Right atrium auricular region (tissue), 2 donors: ENCODE measurements at regions not wholly inside any gene's neighbourhood (a gene's known extent, or its start where the extent isn't known, plus 50 kb on each side); places are given as distances from the start of the nearest gene placed in this dataset.

Source experiments
- DNase-seq: peaks from one replicate; pipeline ENCODE4 v3.0.0-alpha.2; 2019; ENCODE audit warnings: low spot score
- H3K27ac ChIP-seq, 2 donors: fragments of 200-600 bp; sonication (generic); 1 replicate in 1 of 2; 2 replicates in 1 of 2; pipeline ENCODE4 v1.5.1; 2016 to 2019
- H3K27me3 ChIP-seq, 2 donors: fragments of 200-600 bp; sonication (generic); one replicate each; pipeline versions ENCODE4 v1.5.1 to v1.6.0; 2017 to 2019
- H3K36me3 ChIP-seq: fragments of 200-600 bp; sonication (generic); one replicate; pipeline ENCODE4 v1.5.1; 2016
- H3K4me1 ChIP-seq, 2 donors: fragments of 200-600 bp; sonication (generic); one replicate each; pipeline versions ENCODE4 v1.5.1 to v1.6.0; 2017 to 2019
- H3K4me3 ChIP-seq, 2 donors: fragments of 200-600 bp; sonication (generic); 1 replicate in 1 of 2; 2 replicates in 1 of 2; pipeline ENCODE4 v1.5.1; 2017 to 2019; ENCODE audit warnings: mild to moderate bottlenecking in 1 of 2, moderate library complexity in 1 of 2
- H3K9me3 ChIP-seq, 2 donors: fragments of 200-600 bp; sonication (generic); one replicate each; pipeline ENCODE4 v1.5.1; 2019
- CTCF ChIP-seq, 2 donors: fragments of 200-600 bp; sonication (generic); IDR thresholded peaks; one replicate each; pipeline ENCODE4 v1.5.1; 2019; ENCODE audit warnings: antibody characterized with exemption in 2 of 2

GRCh38 chr5:125492977-125493376 is 746.5 kb upstream of the ZNF608 start:
- H3K9me3 ChIP-seq: peaks cover 0 to 8% of the 10 kb centered on the region in 2 donors
- no peaks in the 10 kb centered on the region for H3K27me3 ChIP-seq
- no peak overlapping the region for H3K4me3 ChIP-seq
- no peak overlapping the region for H3K27ac ChIP-seq
- no peak for TF ChIP-seq CTCF (IDR thresholded peaks at IDR 0.05)
- DNase-seq: no peak
- H3K4me1 ChIP-seq: no peaks in the 10 kb centered on the region
- no peaks in the 10 kb centered on the region for H3K36me3 ChIP-seq

GRCh38 chr5:125496393-125496792 is 750.0 kb upstream of the ZNF608 start:
- no peak for DNase-seq
- Histone ChIP-seq H3K4me3 (no peak overlapping the region), H3K27me3 (no peaks in the 10 kb centered on the region), H3K27ac (no peak overlapping the region), H3K4me1 (no peaks in the 10 kb centered on the region), H3K9me3 (peaks cover 0 to 8% of the 10 kb centered on the region in 2 donors), H3K36me3 (no peaks in the 10 kb centered on the region)
- TF ChIP-seq CTCF (IDR thresholded peaks at IDR 0.05): no peak

GRCh38 chr5:125497651-125498050 is 751.2 kb upstream of the ZNF608 start:
- no peaks in the 10 kb centered on the region for H3K4me1 ChIP-seq
- no peak for DNase-seq
- H3K27me3 ChIP-seq: no peaks in the 10 kb centered on the region
- H3K27ac ChIP-seq: no peak overlapping the region
- TF ChIP-seq CTCF (IDR thresholded peaks at IDR 0.05): no peak
- H3K36me3 ChIP-seq: no peaks in the 10 kb centered on the region
- H3K9me3 ChIP-seq: peaks cover 0 to 8% of the 10 kb centered on the region in 2 donors
- no peak overlapping the region for H3K4me3 ChIP-seq

GRCh38 chr5:125499636-125500332 is 753.3 kb upstream of the ZNF608 start:
- Histone ChIP-seq H3K9me3 (no peaks in the 10 kb centered on the region), H3K4me3 (no peak overlapping the region), H3K27ac (no peak overlapping the region), H3K36me3 (no peaks in the 10 kb centered on the region), H3K27me3 (no peaks in the 10 kb centered on the region), H3K4me1 (no peaks in the 10 kb centered on the region)
- no peak for DNase-seq
- TF ChIP-seq CTCF (IDR thresholded peaks at IDR 0.05): no peak

- Histone ChIP-seq H3K4me1 (no peaks in the 10 kb centered on the region), H3K27ac (no peak overlapping the region), H3K9me3 (no peaks in the 10 kb centered on the region), H3K4me3 (no peak overlapping the region), H3K36me3 (no peaks in the 10 kb centered on the region), H3K27me3 (no peaks in the 10 kb centered on the region)
- DNase-seq: no peak
- TF ChIP-seq CTCF (IDR thresholded peaks at IDR 0.05): no peak
Observed at GRCh38 chr5:125501396-125501795, 755.0 kb upstream of the ZNF608 start.

- DNase-seq: no peak
- no peaks in the 10 kb centered on the region for H3K4me1 ChIP-seq
- TF ChIP-seq CTCF (IDR thresholded peaks at IDR 0.05): no peak
Observed at GRCh38 chr5:125503946-125504345, 757.5 kb upstream of the ZNF608 start.

More at GRCh38 chr5:125503946-125504345, 757.5 kb upstream of the ZNF608 start:
- no peaks in the 10 kb centered on the region for H3K27me3 ChIP-seq
- no peak overlapping the region for H3K4me3 ChIP-seq
- H3K27ac ChIP-seq: no peak overlapping the region
- no peaks in the 10 kb centered on the region for H3K36me3 ChIP-seq
- no peaks in the 10 kb centered on the region for H3K9me3 ChIP-seq
